Left ventricle myocardium inferior (tissue), 1 donor: ENCODE measurements at regions not wholly inside any gene's neighbourhood (a gene's known extent, or its start where the extent isn't known, plus 50 kb on each side); places are given as distances from the start of the nearest gene placed in this dataset.

Experiments used
- DNase-seq: peaks from one replicate; pipeline ENCODE4 v3.0.0-alpha.2; 2020
- H3K27ac ChIP-seq: fragments of 200-600 bp; replicated peaks from 2 replicates; pipeline ENCODE4 v1.8.0; 2021
- H3K27me3 ChIP-seq: fragments of 200-600 bp; 2 replicates; pipeline ENCODE4 v1.8.0; 2021; ENCODE audit warnings: low read depth
- H3K36me3 ChIP-seq: fragments of 200-600 bp; 2 replicates; pipeline ENCODE4 v1.8.0; 2021
- H3K4me1 ChIP-seq: fragments of 200-600 bp; 2 replicates; pipeline ENCODE4 v1.8.0; 2021
- H3K4me3 ChIP-seq: fragments of 200-600 bp; 2 replicates; pipeline ENCODE4 v1.8.0; 2021; ENCODE audit warnings: mild to moderate bottlenecking, moderate library complexity
- H3K9me3 ChIP-seq: fragments of 200-600 bp; replicated peaks from 2 replicates; pipeline ENCODE4 v1.8.0; 2021
- CTCF ChIP-seq: fragments of 200-600 bp; IDR thresholded peaks from 2 replicates; pipeline ENCODE4 v1.8.0; 2021; ENCODE audit warnings: antibody characterized with exemption, mild to moderate bottlenecking, borderline replicate concordance
- intact Hi-C: fragments of 100-400 bp; cut with micrococcal nuclease; formaldehyde crosslinking; loops from one replicate; pipeline ENCODE4 v1.11.0; 2022
- donor health status: DM: no; HTN: yes; CAD: no; lungs with severe emphysema.

- intact Hi-C loops = no loop called here
- no peak overlapping the region for H3K27ac ChIP-seq
- TF ChIP-seq CTCF = no peak
- no peaks in the 10 kb centered on the region for H3K27me3 ChIP-seq
- no peaks in the 10 kb centered on the region for H3K9me3 ChIP-seq
- no peaks in the 10 kb centered on the region for H3K4me1 ChIP-seq
- no peak overlapping the region for H3K4me3 ChIP-seq
- H3K36me3 ChIP-seq = no peaks in the 10 kb centered on the region
- DNase-seq = no peak
Observed at GRCh38 chr12:28933176-28933575, 215.9 kb upstream of the FAR2 start.

GRCh38 chr12:28933864-28934527, 215.1 kb upstream of the FAR2 start:
- Histone ChIP-seq H3K27ac (no peak overlapping the region), H3K4me1 (no peaks in the 10 kb centered on the region), H3K9me3 (no peaks in the 10 kb centered on the region), H3K27me3 (no peaks in the 10 kb centered on the region), H3K36me3 (no peaks in the 10 kb centered on the region), H3K4me3 (no peak overlapping the region)
- no peak for TF ChIP-seq CTCF
- DNase-seq = no peak
- intact Hi-C loops = no loop called here

GRCh38 chr12:28936221-28936620, 212.9 kb upstream of the FAR2 start:
- H3K36me3 ChIP-seq = no peaks in the 10 kb centered on the region
- no peak overlapping the region for H3K4me3 ChIP-seq
- H3K27ac ChIP-seq = no peak overlapping the region
- intact Hi-C loops = no loop called here
- H3K4me1 ChIP-seq = no peaks in the 10 kb centered on the region
- DNase-seq = no peak
- H3K9me3 ChIP-seq = no peaks in the 10 kb centered on the region
- no peak for TF ChIP-seq CTCF
- H3K27me3 ChIP-seq = no peaks in the 10 kb centered on the region

GRCh38 chr12:28936711-28937110, 212.4 kb upstream of the FAR2 start:
- Histone ChIP-seq H3K27me3 (no peaks in the 10 kb centered on the region), H3K9me3 (no peaks in the 10 kb centered on the region), H3K27ac (no peak overlapping the region), H3K4me1 (no peaks in the 10 kb centered on the region), H3K4me3 (no peak overlapping the region), H3K36me3 (no peaks in the 10 kb centered on the region)
- no peak for TF ChIP-seq CTCF
- DNase-seq = no peak
- intact Hi-C loops = no loop called here

GRCh38 chr12:28937196-28937595, 211.9 kb upstream of the FAR2 start:
- H3K9me3 ChIP-seq = no peaks in the 10 kb centered on the region
- intact Hi-C loops = no loop called here

More at GRCh38 chr12:28937196-28937595, 211.9 kb upstream of the FAR2 start:
- H3K27me3 ChIP-seq = no peaks in the 10 kb centered on the region
- no peak for DNase-seq
- no peaks in the 10 kb centered on the region for H3K36me3 ChIP-seq
- H3K4me3 ChIP-seq = no peak overlapping the region
- no peak overlapping the region for H3K27ac ChIP-seq
- TF ChIP-seq CTCF = no peak
- no peaks in the 10 kb centered on the region for H3K4me1 ChIP-seq
